ENCODE measurements at regions not wholly inside any gene's neighbourhood (a gene's known extent, or its start where the extent isn't known, plus 50 kb on each side); places are given as distances from the start of the nearest gene placed in this dataset.

- DNase-seq, result no peak
Measured at GRCh38 chr4:71247706-71248105, 91.1 kb upstream of the SLC4A4 start.

- no peak for DNase-seq
Measured at GRCh38 chr4:71251261-71251660, 87.6 kb upstream of the SLC4A4 start.

- DNase-seq, result no peak
Measured at GRCh38 chr4:71253545-71253944, 85.3 kb upstream of the SLC4A4 start.

- no peak for DNase-seq
Measured at GRCh38 chr4:71254451-71255012, 84.3 kb upstream of the SLC4A4 start.

- no peak for DNase-seq
Measured at GRCh38 chr4:71255976-71256375, 82.8 kb upstream of the SLC4A4 start.

GRCh38 chr4:71257761-71258160, 81.1 kb upstream of the SLC4A4 start:
- DNase-seq, result no peak

GRCh38 chr4:71258323-71258722, 80.5 kb upstream of the SLC4A4 start:
- no peak for DNase-seq

- DNase-seq, result no peak
Measured at GRCh38 chr4:71259280-71259679, 79.5 kb upstream of the SLC4A4 start.

- DNase-seq, result no peak
Measured at GRCh38 chr4:71259911-71260331, 78.9 kb upstream of the SLC4A4 start.

GRCh38 chr4:71260544-71260943, 78.3 kb upstream of the SLC4A4 start:
- DNase-seq, result no peak

GRCh38 chr4:71261001-71261400, 77.8 kb upstream of the SLC4A4 start:
- DNase-seq, result no peak

- no peak for DNase-seq
Measured at GRCh38 chr4:71261633-71262121, 77.1 kb upstream of the SLC4A4 start.

- no peak for DNase-seq
Measured at GRCh38 chr4:71262161-71262560, 76.7 kb upstream of the SLC4A4 start.

- no peak for DNase-seq
Measured at GRCh38 chr4:71266090-71266794, 72.6 kb upstream of the SLC4A4 start.

- DNase-seq, result no peak
Measured at GRCh38 chr4:71267244-71267643, 71.6 kb upstream of the SLC4A4 start.

- no peak for DNase-seq
Measured at GRCh38 chr4:71268166-71268565, 70.7 kb upstream of the SLC4A4 start.

GRCh38 chr4:71269233-71269632, 69.6 kb upstream of the SLC4A4 start:
- DNase-seq, result no peak

- peak in 1 of 2 donors; percentile 18 for DNase-seq
Measured at GRCh38 chr4:71270901-71271300, 67.9 kb upstream of the SLC4A4 start.

GRCh38 chr4:71272976-71273375, 65.8 kb upstream of the SLC4A4 start:
- no peak for DNase-seq

GRCh38 chr4:71275004-71275403, 63.8 kb upstream of the SLC4A4 start:
- no peak for DNase-seq

GRCh38 chr4:71275570-71275969, 63.2 kb upstream of the SLC4A4 start:
- DNase-seq, result no peak

GRCh38 chr4:71277353-71277752, 61.5 kb upstream of the SLC4A4 start:
- no peak for DNase-seq

- no peak for DNase-seq
Measured at GRCh38 chr4:71283642-71284257, 55.1 kb upstream of the SLC4A4 start.

- DNase-seq, result no peak
Measured at GRCh38 chr4:71287305-71287704, 51.5 kb upstream of the SLC4A4 start.

Data from stimulated activated CD4-positive, alpha-beta T cell treated with anti-CD3 and anti-CD28 coated beads, Interleukin-2, amount 100 ng/mL, for 24 hours (primary cell).